Tibial artery (tissue), 4 donors: ENCODE measurements at regions not wholly inside any gene's neighbourhood (a gene's known extent, or its start where the extent isn't known, plus 50 kb on each side); places are given as distances from the start of the nearest gene placed in this dataset.

ENCODE experiments used
- DNase-seq, 2 donors: peaks; one replicate each; pipeline ENCODE4 v3.0.0-alpha.2; 2019
- H3K27ac ChIP-seq, 2 donors: fragments of 200-600 bp; sonication (generic) in 1 of 2; 1 replicate in 1 of 2; 2 replicates in 1 of 2; pipeline ENCODE4 v1.5.1; 2018 to 2019; ENCODE audit warnings: mild to moderate bottlenecking in 1 of 2
- H3K27me3 ChIP-seq, 2 donors: fragments of 200-600 bp; sonication (generic) in 1 of 2; one replicate each; pipeline versions ENCODE4 v1.5.1 to v1.6.0; 2016 to 2019
- H3K36me3 ChIP-seq, 3 donors: fragments of 200-600 bp; sonication (generic) in 2 of 3; one replicate each; pipeline ENCODE4 v1.5.1; 2016 to 2019; ENCODE audit warnings: mild to moderate bottlenecking in 2 of 3
- H3K4me1 ChIP-seq, 4 donors: fragments of 200-600 bp; sonication (generic) in 2 of 4; 1 replicate in 3 of 4; 2 replicates in 1 of 4; pipeline ENCODE4 v1.5.1; 2016 to 2019
- H3K4me3 ChIP-seq, 2 donors: fragments of 200-600 bp; sonication (generic) in 1 of 2; 1 replicate in 1 of 2; 2 replicates in 1 of 2; pipeline ENCODE4 v1.5.1; 2018 to 2019; ENCODE audit warnings: mild to moderate bottlenecking in 2 of 2
- H3K9me3 ChIP-seq, 3 donors: fragments of 200-600 bp; sonication (generic) in 1 of 3; one replicate each; pipeline ENCODE4 v1.5.1; 2016 to 2019
- CTCF ChIP-seq, 2 experiments: fragments of 200-600 bp in 1 of 2; fragments of 450-650 bp in 1 of 2; IDR thresholded peaks; one replicate each; pipeline ENCODE4 v1.5.1; 2017 to 2019; ENCODE audit warnings: antibody characterized with exemption in 2 of 2, mild to moderate bottlenecking in 1 of 2, moderate library complexity in 1 of 2
- intact Hi-C: fragments of 100-400 bp; cut with DNase I; formaldehyde crosslinking; loops from one replicate; pipeline ENCODE4 v1.15.0; 2023; ENCODE audit warnings: low total_unique reads

- TF ChIP-seq CTCF (IDR thresholded peaks at IDR 0.05) = no peak
- Histone ChIP-seq H3K4me1 (no peaks in the 10 kb centered on the region), H3K4me3 (no peak overlapping the region), H3K9me3 (no peaks in the 10 kb centered on the region), H3K27me3 (no peaks in the 10 kb centered on the region), H3K27ac (no peak overlapping the region), H3K36me3 (no peaks in the 10 kb centered on the region)
- intact Hi-C loops = no loop called here
- no peak for DNase-seq
Observed at GRCh38 chr5:136677217-136677616, 311.9 kb upstream of the TRPC7 start.

DNA sequence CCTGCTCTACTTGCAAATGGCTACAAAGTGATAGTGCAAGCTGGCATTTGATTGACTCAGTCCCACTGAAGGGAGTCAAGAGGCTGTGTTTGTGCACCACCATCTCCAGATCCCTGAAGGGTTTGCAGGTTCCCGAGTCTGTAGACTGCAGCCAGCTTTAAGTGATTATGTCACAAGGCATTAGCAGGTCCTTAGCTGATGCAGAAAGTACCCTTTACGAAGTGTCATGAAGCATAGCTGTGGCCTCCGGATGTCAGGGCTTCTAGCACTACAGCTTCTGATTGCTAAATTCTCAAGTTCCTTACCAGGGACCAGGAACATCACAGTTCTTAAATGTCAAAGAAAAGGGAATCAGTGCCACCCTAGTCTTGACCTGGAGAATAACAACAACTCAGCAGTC lies 311.3 kb upstream of the TRPC7 start:
- DNase-seq = no peak
- H3K4me3 ChIP-seq = no peak overlapping the region
- no peak overlapping the region for H3K27ac ChIP-seq
- intact Hi-C loops = no loop called here
- H3K36me3 ChIP-seq = no peaks in the 10 kb centered on the region
- no peaks in the 10 kb centered on the region for H3K4me1 ChIP-seq
- H3K9me3 ChIP-seq = no peaks in the 10 kb centered on the region
- H3K27me3 ChIP-seq = no peaks in the 10 kb centered on the region
- TF ChIP-seq CTCF (IDR thresholded peaks at IDR 0.05) = no peak

- no peak overlapping the region for H3K27ac ChIP-seq
- DNase-seq = no peak
- intact Hi-C loops = no loop called here
- no peaks in the 10 kb centered on the region for H3K4me1 ChIP-seq
- H3K9me3 ChIP-seq = no peaks in the 10 kb centered on the region
- H3K4me3 ChIP-seq = no peak overlapping the region
- TF ChIP-seq CTCF (IDR thresholded peaks at IDR 0.05) = no peak
- H3K27me3 ChIP-seq = no peaks in the 10 kb centered on the region
- no peaks in the 10 kb centered on the region for H3K36me3 ChIP-seq
Observed at GRCh38 chr5:136675769-136676168, 310.4 kb upstream of the TRPC7 start.

DNA sequence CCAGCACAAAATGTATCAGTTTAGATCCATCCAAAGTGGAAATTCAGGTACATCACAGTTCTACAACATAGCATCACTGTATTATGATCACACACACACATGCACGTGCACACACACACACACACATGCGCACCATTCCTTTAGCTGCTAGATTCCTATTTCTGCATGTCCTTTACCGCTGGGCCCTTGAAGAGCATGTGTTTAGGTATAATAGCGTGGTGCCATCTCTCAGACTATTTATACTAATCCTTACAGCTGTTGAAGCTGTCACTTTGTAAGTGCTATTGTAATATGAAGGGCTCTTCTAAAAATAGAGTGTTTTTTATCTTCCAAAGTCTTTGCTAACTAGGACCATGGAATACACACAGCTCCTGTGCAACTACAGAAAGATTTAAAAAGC lies 308.8 kb upstream of the TRPC7 start:
- TF ChIP-seq CTCF (IDR thresholded peaks at IDR 0.05) = no peak
- Histone ChIP-seq H3K9me3 (no peaks in the 10 kb centered on the region), H3K27me3 (no peaks in the 10 kb centered on the region), H3K4me3 (no peak overlapping the region), H3K36me3 (no peaks in the 10 kb centered on the region), H3K4me1 (no peaks in the 10 kb centered on the region), H3K27ac (no peak overlapping the region)
- DNase-seq = no peak
- intact Hi-C loops = no loop called here

- Histone ChIP-seq H3K4me1 (no peaks in the 10 kb centered on the region), H3K27me3 (no peaks in the 10 kb centered on the region), H3K4me3 (no peak overlapping the region), H3K27ac (no peak overlapping the region), H3K9me3 (no peaks in the 10 kb centered on the region), H3K36me3 (no peaks in the 10 kb centered on the region)
- no peak for DNase-seq
- no peak for TF ChIP-seq CTCF (IDR thresholded peaks at IDR 0.05)
- intact Hi-C loops = no loop called here
Observed at GRCh38 chr5:136667789-136668188, 302.4 kb upstream of the TRPC7 start.

GRCh38 chr5:136666970-136667620 lies 301.8 kb upstream of the TRPC7 start:
- no peak for DNase-seq
- no peaks in the 10 kb centered on the region for H3K9me3 ChIP-seq
- no peaks in the 10 kb centered on the region for H3K27me3 ChIP-seq
- H3K4me1 ChIP-seq = no peaks in the 10 kb centered on the region
- no peak overlapping the region for H3K27ac ChIP-seq
- TF ChIP-seq CTCF (IDR thresholded peaks at IDR 0.05) = no peak
- intact Hi-C loops = no loop called here
- H3K4me3 ChIP-seq = no peak overlapping the region
- H3K36me3 ChIP-seq = no peaks in the 10 kb centered on the region
